T47D (cell line): ENCODE measurements at regions not wholly inside any gene's neighbourhood (a gene's known extent, or its start where the extent isn't known, plus 50 kb on each side); places are given as distances from the start of the nearest gene placed in this dataset.
A peak's percentile ranks its signal among the peaks of the same experiment; 100 is the strongest.

Source experiments
- DNase-seq, 2 experiments: peaks; one replicate each; pipeline versions ENCODE4 v3.0.0 to v3.0.0-alpha.2; 2011 to 2012; ENCODE audit warnings: low read depth in 1 of 2, low spot score in 1 of 2
- JUND ChIP-seq: IDR thresholded peaks from 2 replicates; pipeline ENCODE4 v1.6.1; 2012; ENCODE audit warnings: low read depth
- in situ Hi-C: cut with HindIII; loops from 2 replicates; pipeline ENCODE4 v1.10.0; 2016; ENCODE audit warnings: low sequenced_read_pairs, low pct_unique_long_range_greater_than_20kb

DNA sequence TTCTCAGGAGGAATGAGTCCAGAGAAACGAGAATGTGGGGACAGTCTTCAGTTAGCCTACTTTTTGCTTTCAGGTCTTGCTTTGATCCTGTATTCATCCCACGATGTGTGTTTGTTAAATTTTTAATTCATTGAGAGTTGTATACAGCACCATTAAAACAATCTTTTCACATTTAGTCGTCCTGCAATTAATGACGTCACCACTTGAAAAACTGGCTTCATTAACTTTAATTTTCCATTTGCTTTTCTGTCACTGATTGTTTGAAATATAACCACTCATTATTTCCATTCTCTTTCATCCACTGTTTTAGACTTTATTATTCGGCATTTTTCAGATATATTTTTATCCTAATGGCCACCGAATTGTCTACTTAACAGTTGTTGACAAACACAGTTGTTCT, 146.9 kb downstream of the TFEC start:
- in situ Hi-C loops: no loop called here
- TF ChIP-seq JUND: no peak
- DNase-seq: no peak

DNA sequence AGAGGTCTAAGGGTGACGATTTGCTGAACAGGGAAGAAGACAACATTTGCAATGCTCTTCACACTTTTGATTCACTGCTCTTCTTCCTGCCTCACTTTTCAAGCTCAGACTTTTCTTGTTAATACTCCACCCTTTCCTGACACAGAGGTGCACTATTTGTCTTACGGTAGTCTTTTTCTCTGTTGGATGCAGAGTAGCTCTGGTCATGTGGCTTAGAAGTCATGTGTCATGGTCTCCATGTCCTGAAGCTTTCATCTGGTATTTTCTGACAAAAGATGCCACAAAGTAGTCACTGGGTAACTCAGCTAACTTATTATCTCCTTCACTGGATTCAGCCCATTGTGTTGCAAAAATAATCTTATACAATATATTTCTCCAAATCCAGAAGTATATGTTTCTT, 149.1 kb downstream of the TFEC start:
- in situ Hi-C loops: no loop called here
- no peak for TF ChIP-seq JUND
- no peak for DNase-seq

DNA sequence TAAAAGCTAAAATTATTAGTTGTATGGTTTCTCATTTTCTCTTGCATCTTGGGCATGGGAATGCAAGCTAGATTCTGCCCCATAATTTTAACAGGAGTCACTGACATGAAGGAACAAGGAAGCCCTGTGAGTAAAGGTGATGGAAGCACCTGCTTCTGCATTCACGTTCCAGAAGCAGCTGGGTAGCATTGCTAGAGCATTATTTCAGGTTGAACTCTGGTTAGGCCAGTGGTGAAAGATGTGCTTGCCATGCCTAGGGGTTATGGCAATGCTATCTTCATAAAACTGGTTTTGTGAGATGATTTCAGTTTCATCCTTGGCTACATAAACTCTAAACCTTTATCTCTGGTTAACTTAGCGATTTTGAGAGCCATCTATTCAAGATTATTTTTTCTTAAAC, 151.4 kb downstream of the TFEC start:
- no peak for DNase-seq
- no peak for TF ChIP-seq JUND
- in situ Hi-C loops: no loop called here

DNA sequence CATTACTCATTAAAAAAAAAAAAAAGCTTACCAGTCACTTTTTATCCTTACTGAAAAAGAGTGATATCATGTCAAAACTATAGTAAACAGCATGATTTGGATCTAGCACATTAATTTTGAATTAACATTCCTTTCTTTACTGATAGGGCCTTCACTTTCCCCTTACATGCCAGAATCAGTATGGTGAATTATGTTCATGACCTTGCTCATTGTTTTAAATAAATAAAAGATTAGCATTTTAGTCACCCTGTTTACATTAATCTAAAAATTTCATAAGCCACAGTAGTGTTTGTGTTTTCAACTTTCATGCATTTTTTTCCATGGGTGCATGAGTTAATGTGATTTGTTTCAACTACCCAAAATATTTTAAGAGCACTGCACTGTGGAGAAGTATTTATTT, 160.8 kb downstream of the TFEC start:
- TF ChIP-seq JUND: no peak
- no peak for DNase-seq
- in situ Hi-C loops: no loop called here

DNA sequence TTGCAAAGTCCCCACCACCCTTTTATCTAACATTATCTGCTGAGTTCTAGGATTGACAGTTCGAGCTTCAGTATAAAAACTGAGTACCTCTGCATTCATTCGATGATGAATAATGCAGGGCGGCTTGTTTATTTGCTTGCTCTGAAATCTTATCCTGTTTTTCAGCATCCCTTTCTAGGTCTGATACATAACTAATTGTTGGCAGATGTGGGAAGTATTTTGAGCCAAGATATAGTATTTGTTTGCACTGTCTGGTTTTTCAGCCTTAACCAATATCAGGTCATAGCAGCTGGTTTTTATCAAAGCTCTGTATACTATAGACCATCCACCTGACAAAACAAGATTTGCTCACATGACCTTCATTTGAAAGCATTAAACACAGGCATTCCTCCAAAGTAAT, 161.4 kb downstream of the TFEC start:
- TF ChIP-seq JUND: no peak
- in situ Hi-C loops: no loop called here

DNA sequence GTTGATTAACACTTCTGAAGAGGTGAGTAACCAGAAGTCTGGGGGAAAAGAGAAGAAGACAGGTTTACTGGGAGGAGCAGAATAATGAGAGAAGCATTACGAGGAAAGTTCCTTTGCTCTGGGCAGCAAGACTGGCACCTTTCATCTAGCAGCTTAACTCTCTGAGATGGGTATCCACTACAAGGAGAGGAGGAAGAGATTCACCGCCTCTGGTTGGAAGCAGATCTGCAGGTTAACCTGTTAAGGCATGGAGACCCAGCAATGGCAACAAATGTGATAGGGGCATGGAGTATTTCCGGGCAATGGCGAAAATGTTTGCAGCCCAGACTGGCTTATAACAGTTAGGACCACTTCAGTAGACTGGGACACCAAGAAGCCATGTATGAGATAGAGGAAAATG, 162.2 kb downstream of the TFEC start:
- no peak for TF ChIP-seq JUND
- no peak for DNase-seq
- in situ Hi-C loops: no loop called here

More for the DNA sequence above, 161.4 kb downstream of the TFEC start:
- no peak for DNase-seq

DNA sequence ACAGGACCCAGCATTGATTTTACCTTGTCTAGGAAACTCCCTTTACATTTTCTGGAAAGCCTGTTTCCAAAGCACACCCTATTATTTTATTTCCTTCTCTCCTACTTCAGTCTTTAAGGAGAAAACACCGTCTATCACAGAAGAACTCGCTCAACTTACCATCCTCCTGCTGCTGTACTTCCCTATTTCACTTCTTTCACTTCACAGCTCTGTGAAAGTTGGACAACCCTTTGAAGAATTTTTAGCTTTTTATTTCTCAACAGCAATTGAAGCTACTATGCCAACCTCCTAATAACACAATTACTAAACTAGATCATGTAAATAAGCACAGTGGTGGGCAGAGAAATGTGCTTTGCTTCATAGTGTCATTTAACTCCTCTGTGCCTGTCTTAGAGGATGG, 166.5 kb downstream of the TFEC start:
- no peak for TF ChIP-seq JUND
- in situ Hi-C loops: no loop called here
- no peak for DNase-seq

DNA sequence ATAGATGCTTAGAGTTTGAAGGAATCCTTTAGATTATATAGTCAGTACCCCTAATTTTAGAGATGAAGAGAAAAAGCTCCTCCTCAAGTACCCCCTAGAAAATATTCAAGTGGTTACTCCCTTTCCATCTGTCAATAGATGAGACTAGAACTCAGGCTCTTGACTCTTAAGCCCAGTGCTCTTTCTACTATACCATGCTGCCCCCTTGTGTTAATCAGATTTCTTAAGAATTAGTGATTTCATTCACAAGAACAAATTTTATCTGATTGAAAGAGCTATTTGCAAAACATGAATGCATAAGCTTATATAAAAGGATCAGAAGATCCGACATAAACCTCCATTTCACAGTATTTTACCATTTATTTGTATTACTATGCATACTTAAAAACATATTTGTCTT, 179.3 kb downstream of the TFEC start:
- in situ Hi-C loops: no loop called here
- peak in 1 of 2 experiments; percentile 75 for DNase-seq

DNA sequence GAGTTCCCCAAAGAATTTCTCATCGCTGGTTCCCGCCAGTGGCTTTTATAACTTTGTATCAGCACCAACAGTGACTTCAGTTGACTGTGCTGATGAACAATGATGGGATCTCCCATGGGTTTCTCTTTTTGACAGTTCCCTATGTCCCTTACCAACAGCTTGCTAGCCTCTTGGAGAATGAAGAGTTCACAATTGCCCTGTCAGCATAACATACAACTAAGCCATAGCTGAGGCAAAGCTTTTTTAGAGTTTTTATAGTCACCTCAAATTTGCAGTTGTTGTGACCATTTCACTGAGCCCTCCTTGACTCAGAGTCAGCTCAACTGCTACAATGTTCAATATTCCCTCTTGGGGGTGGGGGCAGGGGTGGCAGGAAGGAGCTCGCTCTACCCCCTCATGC, 179.8 kb downstream of the TFEC start:
- no peak for TF ChIP-seq JUND
- in situ Hi-C loops: no loop called here
- DNase-seq: no peak

More for the DNA sequence above, 179.3 kb downstream of the TFEC start:
- no peak for TF ChIP-seq JUND

DNA sequence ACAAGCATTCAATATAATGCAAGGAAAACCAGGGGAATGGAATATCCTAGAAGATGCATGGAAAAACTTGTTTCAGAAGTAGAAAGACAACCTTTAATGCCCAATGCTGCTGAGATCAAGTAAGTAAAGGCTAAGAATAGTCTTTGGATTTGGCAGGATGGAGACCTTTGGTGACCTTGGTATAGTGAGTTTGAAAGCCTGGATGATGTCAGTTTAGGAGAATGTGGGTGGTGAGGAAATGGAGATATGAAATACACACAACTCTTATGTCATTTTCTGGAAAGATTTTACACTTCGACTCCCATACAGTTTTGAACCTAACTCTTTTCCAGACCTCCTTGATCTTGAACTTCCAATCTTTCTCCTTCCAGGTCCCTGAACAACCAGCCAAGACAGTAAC, 185.7 kb downstream of the TFEC start:
- no peak for DNase-seq
- TF ChIP-seq JUND: no peak
- in situ Hi-C loops: no loop called here

DNA sequence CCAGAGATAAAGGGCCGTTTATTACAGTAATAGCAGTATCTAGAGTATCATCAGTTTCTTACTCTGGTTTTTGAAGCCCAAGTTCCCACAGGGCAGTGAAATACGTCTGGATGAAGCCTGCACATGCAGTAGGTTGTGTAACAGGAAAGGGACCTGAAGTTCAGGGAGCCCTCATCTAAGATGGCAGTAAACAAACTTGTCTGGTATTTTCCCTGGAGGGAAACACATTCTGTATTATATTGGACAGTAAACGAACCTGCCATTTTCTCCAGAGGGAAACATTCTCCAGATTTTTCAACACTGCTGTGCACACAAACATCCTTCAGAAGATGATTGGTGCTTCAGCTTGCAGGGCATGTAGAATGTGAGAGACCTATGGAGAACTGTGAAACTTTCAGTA, 189.9 kb downstream of the TFEC start:
- peak; percentile 94 for TF ChIP-seq JUND

DNA sequence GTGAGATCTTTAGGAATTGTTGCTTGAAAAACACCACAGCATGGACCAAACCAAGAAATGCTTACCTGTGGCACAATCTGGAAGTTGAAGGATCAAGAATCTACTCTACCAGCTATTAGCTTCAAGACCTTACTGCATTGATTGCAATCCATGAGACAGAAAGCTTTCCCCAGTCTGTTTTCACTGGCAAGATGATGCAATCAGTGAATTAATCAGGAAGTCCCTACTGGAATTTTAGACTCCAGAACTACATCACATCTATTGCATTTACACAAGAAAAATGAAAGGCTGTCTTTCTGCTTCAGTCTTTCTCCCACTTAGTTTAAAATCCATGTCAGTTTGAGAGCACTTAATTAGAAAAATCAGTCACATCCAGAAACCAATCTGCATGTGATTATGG, 191.7 kb downstream of the TFEC start:
- peak in 1 of 2 experiments; percentile 19 for DNase-seq
- no peak for TF ChIP-seq JUND
- in situ Hi-C loops: no loop called here

More for the DNA sequence above, 189.9 kb downstream of the TFEC start:
- in situ Hi-C loops: no loop called here
- peak; percentile 10 to 98 for DNase-seq

DNA sequence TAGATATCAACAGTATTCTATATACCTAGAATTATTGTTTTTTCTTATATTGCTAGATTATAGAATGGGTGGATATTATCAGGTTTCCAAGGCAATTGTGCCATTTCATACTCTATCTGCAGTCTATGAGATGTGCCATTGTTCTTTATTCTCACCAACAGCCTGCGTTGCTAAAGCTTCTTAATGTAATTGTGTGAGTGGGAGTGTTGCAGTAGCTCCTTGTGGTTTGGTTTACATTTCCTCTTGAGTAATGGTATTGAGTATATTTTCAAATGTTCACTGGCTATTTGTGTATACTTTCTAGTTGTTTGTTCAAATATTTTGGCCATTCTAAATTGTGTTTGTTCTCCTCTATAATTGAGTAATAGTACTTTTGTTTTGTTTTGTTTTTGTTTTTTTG, 199.2 kb downstream of the TFEC start:
- no peak for TF ChIP-seq JUND
- no peak for DNase-seq

DNA sequence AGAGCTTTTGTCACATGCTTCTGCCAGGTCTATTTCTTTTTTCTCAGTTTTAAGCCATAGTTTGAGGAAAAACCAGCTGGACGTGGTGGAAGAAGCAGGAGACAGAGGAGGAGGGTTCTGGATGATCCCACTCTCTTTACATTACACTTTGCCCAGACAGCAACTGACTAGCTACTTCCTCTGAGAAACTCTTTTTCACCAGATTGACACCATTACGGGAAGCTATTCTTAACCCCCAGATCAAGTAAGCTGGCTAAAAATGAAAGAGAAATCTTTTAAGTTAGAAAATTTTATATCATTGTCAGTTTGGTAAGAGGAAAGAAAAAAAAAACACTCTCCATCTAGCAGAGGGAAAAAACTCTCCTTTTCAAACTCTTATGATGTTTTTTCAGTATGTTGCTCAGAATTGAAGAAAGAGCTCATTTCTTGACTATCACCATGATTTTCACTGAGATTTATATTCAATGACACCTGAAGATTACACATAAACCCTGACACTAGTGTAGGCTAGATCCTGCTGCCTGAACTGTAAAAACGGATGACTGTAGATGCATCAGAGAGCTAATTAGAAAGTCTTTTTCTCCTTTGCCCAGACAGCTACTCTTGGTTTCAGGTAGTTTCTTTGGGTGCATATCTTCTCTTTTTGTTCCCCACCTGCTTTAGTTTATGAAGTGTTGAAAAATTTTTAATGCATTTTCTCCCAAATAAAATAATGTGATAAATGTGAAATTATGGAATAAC, 203.1 kb downstream of the TFEC start:
- no peak for DNase-seq
- no peak for TF ChIP-seq JUND
- in situ Hi-C loops: no loop called here

More for the DNA sequence above, 199.2 kb downstream of the TFEC start:
- in situ Hi-C loops: no loop called here
